GM19438 (cell line): ENCODE measurements at regions not wholly inside any gene's neighbourhood (a gene's known extent, or its start where the extent isn't known, plus 50 kb on each side); places are given as distances from the start of the nearest gene placed in this dataset.

Experiments used
- ATAC-seq: cut with Tn5 transposase; IDR thresholded peaks from one replicate; pipeline ENCODE4 v1.9.1; 2021; ENCODE audit warnings: low read depth; ENCODE audit not compliant: unreplicated experiment

DNA sequence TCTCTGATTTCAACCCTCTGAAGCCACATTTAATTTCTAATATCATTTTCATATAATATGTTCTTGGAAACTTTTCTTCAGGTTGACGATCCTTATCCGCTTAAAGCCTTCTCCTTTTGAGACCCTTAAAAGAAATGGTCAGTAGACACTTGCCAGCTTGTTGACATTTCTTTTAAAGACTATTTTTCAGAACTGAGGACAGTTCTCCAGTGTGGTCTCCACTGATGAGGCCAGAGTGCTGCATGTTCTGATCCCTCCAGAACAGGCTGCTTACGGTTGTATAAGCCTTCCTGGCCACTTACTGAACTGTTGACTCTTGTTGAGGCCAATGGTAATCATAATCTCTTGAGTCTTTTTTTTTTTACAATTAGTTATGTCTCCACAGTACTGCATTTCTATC, 477.3 kb downstream of the FGF9 start:
- no peak for ATAC-seq

- ATAC-seq = no peak
These were observed 481.9 kb downstream of the FGF9 start for GRCh38 chr13:22152751-22153150.

GRCh38 chr13:22154041-22154440, 483.2 kb downstream of the FGF9 start:
- no peak for ATAC-seq

- peak; percentile 87 for ATAC-seq
These were observed 491.0 kb downstream of the FGF9 start for GRCh38 chr13:22161871-22162270.

DNA sequence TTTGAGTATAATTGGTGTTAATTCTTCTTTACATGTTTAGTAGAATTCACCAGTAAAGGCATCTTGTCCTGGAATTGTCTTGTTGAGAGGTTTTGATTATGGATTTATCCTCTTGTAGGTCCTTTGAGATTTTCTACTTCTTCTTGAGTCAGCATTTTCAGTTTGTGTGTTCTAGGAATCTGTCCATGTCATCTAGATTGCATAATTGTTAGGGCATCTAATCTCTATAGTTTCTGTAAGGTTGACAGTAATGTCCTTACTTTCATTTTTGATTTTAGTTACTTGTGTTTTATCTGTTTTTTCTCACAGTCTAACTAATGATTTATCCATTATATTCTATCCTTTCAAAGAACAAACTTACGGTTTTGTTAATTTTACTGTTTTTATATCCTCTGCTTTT, 492.0 kb downstream of the FGF9 start:
- ATAC-seq = no peak

DNA sequence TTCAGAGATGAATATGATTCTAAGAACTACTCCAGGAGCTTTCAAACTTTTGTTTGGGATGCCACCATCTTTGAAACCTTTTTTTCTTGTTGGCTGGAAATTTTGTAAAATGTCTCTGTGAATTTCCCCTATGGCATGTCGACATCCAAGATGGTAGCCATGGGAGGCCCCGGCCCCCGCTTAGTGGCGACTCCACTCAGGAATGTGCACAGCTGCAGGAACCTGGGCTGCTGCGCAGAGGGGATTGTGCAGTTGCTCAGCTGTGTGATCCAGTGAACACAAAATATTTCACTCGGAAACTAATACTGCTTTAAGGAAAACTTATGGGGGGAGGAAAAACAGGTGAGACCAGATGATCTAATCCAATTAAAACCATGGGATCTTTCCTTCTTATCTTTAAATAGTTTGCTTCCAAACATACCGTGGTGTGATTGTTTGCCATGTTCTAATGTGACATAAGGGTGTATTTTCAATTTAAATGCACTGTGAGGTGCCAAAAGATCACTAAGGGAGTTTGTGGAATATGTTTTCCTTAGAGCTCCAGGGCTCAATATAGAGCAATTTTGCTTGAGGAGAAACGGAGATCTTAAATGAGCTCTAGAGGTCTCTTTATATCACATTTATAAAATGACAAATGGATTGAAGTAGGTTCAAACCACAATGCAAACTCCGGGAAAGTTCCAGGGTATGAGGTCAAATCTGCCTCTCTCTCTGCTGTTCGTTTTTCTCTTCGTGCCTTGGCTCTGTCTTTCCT, 497.7 kb downstream of the FGF9 start:
- ATAC-seq = no peak

- no peak for ATAC-seq
These were observed 498.6 kb downstream of the FGF9 start for GRCh38 chr13:22169473-22169872.

GRCh38 chr13:22173610-22174009, 502.7 kb downstream of the FGF9 start:
- ATAC-seq = no peak

- ATAC-seq = no peak
These were observed 504.4 kb downstream of the FGF9 start for GRCh38 chr13:22175241-22175640.

GRCh38 chr13:22175815-22176214, 504.9 kb downstream of the FGF9 start:
- no peak for ATAC-seq

- no peak for ATAC-seq
These were observed 506.2 kb downstream of the FGF9 start for GRCh38 chr13:22176968-22177520.

DNA sequence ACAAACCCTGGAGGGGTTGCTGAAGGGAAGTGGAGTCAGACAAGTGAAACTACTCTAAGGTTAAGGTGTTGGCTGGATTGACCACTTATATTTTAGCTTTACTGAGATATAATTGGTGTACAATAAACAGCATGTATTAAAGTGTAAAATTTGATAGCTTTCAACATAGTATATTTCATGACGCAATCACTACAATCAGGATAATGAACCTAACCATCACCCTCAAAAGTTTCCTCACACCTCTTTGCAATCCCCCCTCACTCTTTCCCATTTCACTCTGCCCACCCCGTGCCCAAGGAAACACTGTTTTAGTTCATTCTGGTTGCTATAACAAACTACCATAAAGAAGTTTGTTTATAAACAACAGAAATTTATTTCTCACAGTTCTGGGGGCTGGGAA, 508.0 kb downstream of the FGF9 start:
- ATAC-seq = no peak

DNA sequence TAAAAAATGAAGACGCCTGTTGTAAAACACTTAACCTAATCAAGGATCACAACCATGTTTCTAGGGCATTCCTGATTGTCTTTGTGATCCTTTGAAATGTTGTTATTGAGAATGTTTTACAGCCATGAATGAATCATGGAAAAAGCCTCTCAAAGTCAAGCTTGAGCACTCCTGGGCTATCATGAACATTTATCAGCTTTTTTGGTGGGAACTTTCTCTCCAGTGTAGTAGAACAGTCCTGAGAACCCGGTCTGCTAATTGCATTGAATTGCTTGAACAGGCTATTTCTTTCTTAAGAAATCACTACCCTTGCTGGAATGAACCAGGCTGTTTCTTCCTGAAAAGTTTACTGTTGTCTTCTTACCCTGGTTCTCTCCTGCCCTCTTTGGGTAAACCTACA, 516.5 kb downstream of the FGF9 start:
- no peak for ATAC-seq

GRCh38 chr13:22189176-22190048, 518.5 kb downstream of the FGF9 start:
- no peak for ATAC-seq

- no peak for ATAC-seq
These were observed 522.2 kb downstream of the FGF9 start for GRCh38 chr13:22193070-22193469.

DNA sequence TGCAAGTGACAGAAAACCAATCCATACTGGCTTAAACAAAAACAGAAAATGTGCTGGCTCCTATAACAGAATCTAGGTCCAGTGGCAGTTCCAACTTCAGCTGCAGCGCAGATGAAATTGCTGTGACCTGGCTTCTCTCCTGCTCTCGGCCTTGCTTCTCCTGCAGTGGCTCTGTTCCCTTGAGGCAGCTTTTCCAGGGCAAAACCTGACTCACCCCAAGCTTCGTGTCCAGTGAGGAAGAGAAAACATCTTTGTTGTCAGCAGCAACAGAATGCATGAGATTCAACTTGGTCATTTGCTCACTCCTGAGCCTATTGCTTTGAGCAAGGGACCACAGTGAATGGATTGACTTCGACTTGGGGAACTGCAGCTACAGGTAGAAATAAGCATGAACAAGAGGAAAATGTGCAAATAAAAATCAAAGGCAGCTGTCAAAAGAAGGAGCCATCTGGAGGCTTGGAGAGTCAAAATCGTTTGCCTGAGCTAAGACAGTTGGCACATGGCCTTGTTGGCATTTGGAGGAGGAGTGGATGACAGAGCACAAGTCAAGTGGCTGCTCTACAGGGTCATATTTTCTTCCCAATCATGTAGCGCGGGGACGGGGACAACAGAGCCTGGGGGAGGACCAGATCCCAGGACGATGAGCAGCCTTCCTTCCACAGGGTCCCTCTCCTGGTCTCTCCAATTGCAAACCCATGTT, 523.4 kb downstream of the FGF9 start:
- no peak for ATAC-seq

- no peak for ATAC-seq
These were observed 524.9 kb downstream of the FGF9 start for GRCh38 chr13:22195726-22196125.

- ATAC-seq = no peak
These were observed 525.9 kb downstream of the FGF9 start for GRCh38 chr13:22196777-22197176.

- ATAC-seq = no peak
These were observed 527.1 kb downstream of the FGF9 start for GRCh38 chr13:22198001-22198400.

GRCh38 chr13:22198641-22199217, 527.9 kb downstream of the FGF9 start:
- ATAC-seq = no peak

- ATAC-seq = no peak
These were observed 529.6 kb downstream of the FGF9 start for GRCh38 chr13:22200440-22200839.
